ENCODE measurements at regions not wholly inside any gene's neighbourhood (a gene's known extent, or its start where the extent isn't known, plus 50 kb on each side); places are given as distances from the start of the nearest gene placed in this dataset.
"Not testable (repeated sequence)": the region's sequence is repeated elsewhere in the genome, so short reads cannot be mapped to it uniquely, and the experiment has no call there.

GRCh38 chr12:102301547-102301946, 103.9 kb upstream of the PMCH start:
- ATAC-seq (no peak), DNase-seq (ENCODE audit: low spot score) (no peak)
- intact Hi-C loops (cut with DNase I) = loop anchor here (10.0 kb wide), 1 partner anchor 953 kb away; no protein-coding TSS in a partner anchor

DNA sequence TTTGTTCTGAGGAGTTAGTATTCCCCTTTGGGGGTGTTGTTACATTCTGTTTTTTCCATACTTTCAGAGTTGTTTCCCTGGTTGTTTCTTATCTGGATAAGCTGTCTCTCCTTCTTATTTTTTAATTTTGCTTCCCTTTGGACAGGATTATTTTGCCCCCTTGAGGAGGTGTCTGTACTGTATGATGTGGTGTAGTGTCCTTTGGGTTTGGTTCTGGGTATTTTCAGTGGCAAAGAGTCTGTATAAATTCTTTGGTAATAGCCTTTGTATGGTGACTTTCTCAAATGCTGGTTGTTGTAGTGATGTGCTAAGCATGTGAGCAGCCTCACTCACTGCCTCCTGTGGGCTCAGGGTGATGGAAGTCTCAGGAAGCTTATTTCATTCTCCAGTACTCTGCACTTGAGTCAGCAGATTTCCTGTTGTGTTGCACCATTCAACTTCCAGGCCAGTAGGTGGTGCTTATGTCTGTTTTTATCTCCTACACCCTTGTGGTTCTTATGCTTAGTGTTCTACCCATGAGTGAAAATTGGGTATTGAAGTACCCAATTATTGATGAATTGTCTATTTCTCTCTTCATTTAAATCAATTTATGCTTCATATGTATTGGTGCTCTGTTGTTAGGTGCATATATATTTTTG, 103.3 kb upstream of the PMCH start:
- intact Hi-C loops (cut with DNase I) = loop anchor here (10.0 kb wide), 1 partner anchor 954 kb away; no protein-coding TSS in a partner anchor
- DNase-seq (ENCODE audit: low spot score) = no peak
- no peak for ATAC-seq

DNA sequence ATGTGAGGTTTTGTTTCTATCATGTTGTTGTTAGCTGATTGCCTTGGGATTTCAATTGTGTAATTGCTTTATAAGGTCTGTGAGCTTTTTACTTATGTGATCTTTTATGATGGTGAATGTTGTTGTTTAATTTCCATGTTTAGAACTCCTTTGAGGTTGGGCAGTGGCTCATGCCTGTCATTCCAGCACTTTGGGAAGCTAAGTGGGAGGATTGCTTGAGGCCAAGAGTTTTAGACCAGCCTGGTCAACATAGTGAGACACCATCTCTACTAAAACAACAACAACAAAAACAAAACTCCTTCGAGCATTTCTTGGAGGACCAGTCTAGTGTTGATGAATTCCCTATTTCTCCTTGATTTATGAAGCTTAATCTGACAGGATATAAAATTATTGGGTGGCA, 102.1 kb upstream of the PMCH start:
- DNase-seq (ENCODE audit: low spot score) (no peak), ATAC-seq (no peak)
- intact Hi-C loops (cut with DNase I) = loop anchor here (10.0 kb wide), 1 partner anchor 955 kb away; no protein-coding TSS in a partner anchor

DNA sequence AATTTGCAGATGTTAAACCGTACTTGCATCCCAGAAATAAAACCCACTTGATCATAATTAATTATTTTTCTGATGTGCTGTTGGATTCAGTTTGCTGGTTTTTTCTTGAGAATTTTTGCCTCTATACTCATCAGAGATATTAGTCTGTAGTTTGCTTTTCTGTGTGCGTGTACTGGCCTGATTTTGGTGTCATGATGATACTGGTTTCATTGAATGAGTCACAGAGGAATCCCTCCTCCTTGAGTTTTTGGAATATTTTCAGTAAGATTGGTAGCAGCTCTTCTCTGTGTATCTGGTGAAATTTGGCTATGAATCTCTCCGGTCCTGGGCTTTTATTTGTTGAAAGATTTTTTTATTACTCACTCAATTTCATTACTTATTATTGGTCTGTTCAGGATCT, 100.4 kb upstream of the PMCH start:
- no peak for ATAC-seq
- intact Hi-C loops (cut with DNase I) = no loop called here
- DNase-seq (ENCODE audit: low spot score) = no peak

GRCh38 chr12:102297412-102297811, 99.8 kb upstream of the PMCH start:
- ATAC-seq (no peak), DNase-seq (ENCODE audit: low spot score) (no peak)
- intact Hi-C loops (cut with DNase I) = no loop called here

DNA sequence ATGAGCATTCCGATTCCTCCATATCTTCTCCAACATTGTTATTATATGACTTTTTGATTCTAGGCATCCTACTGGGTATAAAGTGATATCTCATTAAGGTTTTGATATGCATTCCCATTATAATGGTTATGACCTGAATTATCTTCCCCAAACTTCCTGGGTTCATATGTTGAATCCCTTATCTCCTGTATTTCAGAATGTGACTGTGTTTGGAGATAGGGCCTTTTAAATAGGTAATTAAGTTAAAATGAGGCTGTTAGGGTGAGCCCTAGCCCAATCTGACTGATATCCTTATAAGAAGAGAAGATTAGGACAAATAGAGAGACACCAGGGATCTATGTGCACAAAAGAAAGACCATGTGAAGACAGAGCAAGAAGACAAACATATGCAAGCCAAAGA, 96.9 kb upstream of the PMCH start:
- DNase-seq (ENCODE audit: low spot score) (no peak), ATAC-seq (no peak)
- intact Hi-C loops (cut with DNase I) = no loop called here

- ATAC-seq; intact Hi-C loops (cut with DNase I); DNase-seq (ENCODE audit: low spot score): not testable (repeated sequence)
Observed at GRCh38 chr12:102291498-102292440, 94.1 kb upstream of the PMCH start.

DNA sequence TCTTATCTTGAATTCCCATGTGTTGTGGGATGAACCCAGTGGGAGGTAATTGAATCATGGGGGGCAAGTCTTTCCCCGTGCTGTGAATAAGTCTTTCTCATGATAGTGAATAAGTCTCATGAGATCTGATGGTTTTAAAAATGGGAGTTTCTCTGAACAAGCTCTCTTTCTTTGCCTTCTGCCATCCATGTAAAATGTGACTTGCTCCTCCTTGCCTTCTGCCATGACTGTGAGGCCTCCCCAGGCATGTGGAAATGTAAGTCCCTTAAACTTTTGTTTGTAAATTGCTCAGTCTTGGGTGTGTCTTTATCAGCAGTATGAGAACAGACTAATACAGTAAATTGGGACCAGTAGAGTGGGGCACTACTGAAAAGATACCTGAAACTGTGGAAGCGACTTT, 92.1 kb upstream of the PMCH start:
- ATAC-seq; intact Hi-C loops (cut with DNase I); DNase-seq (ENCODE audit: low spot score): not testable (repeated sequence)

- ATAC-seq (no peak), DNase-seq (ENCODE audit: low spot score) (no peak)
- intact Hi-C loops (cut with DNase I) = no loop called here
Observed at GRCh38 chr12:102281231-102281630, 83.6 kb upstream of the PMCH start.

GRCh38 chr12:102255687-102256086, 58.1 kb upstream of the PMCH start:
- intact Hi-C loops (cut with DNase I); DNase-seq (ENCODE audit: low spot score); ATAC-seq: not testable (repeated sequence)

GRCh38 chr12:102251005-102251404, 53.4 kb upstream of the PMCH start:
- intact Hi-C loops (cut with DNase I); ATAC-seq; DNase-seq (ENCODE audit: low spot score): not testable (repeated sequence)

GRCh38 chr12:102249079-102249841, 51.6 kb upstream of the PMCH start:
- ATAC-seq (no peak), DNase-seq (ENCODE audit: low spot score) (no peak)
- intact Hi-C loops (cut with DNase I) = no loop called here
